SK-N-SH treated with all-trans-retinoic acid at 6 μM for 48 hours (cell line): ENCODE measurements at regions not wholly inside any gene's neighbourhood (a gene's known extent, or its start where the extent isn't known, plus 50 kb on each side); places are given as distances from the start of the nearest gene placed in this dataset.
"Not testable (repeated sequence)": the region's sequence is repeated elsewhere in the genome, so short reads cannot be mapped to it uniquely, and the experiment has no call there.

ENCODE experiments used
- ATAC-seq: fragments of 200-7000 bp; cut with Tn5 transposase; 3 replicates; pipeline ENCODE4 v1.9.1; 2020; ENCODE audit warnings: mild to moderate bottlenecking, moderate library complexity
- CREB5 ChIP-seq: fragments of 250-450 bp; sonication (Bioruptor Pico); IDR thresholded peaks from 2 replicates; pipeline ENCODE4 v1.5.1; 2020; ENCODE audit warnings: low read depth, mild to moderate bottlenecking, moderate library complexity
- CSRNP3 ChIP-seq: fragments of 250-450 bp; sonication (Bioruptor Pico); IDR thresholded peaks from 2 replicates; pipeline ENCODE4 v1.5.1; 2021; ENCODE audit warnings: mild to moderate bottlenecking, moderate library complexity
- ESRRG ChIP-seq: fragments of 250-450 bp; sonication (Bioruptor Pico); IDR thresholded peaks from 2 replicates; pipeline ENCODE4 v1.6.1; 2021; ENCODE audit warnings: mild to moderate bottlenecking
- ISL1 ChIP-seq: fragments of 250-450 bp; sonication (Bioruptor Pico); IDR thresholded peaks from 2 replicates; pipeline ENCODE4 v2.1.2; 2022; ENCODE audit warnings: mild to moderate bottlenecking, moderate library complexity
- OSR1 ChIP-seq: fragments of 250-450 bp; sonication (Bioruptor Pico); IDR thresholded peaks from 2 replicates; pipeline ENCODE4 v1.8.0; 2022; ENCODE audit warnings: moderate library complexity, mild to moderate bottlenecking, inconsistent platforms
- PATZ1 ChIP-seq: fragments of 250-450 bp; sonication (Bioruptor Pico); IDR thresholded peaks from 2 replicates; pipeline ENCODE4 v1.8.0; 2020; ENCODE audit warnings: mild to moderate bottlenecking, moderate library complexity, borderline replicate concordance
- POU6F1 ChIP-seq: fragments of 250-450 bp; sonication (Bioruptor Pico); IDR thresholded peaks from 2 replicates; pipeline ENCODE4 v1.8.0; 2021; ENCODE audit warnings: low read depth, mild to moderate bottlenecking, moderate library complexity, borderline replicate concordance
- PPARA ChIP-seq: fragments of 250-450 bp; sonication (Bioruptor Pico); IDR thresholded peaks from 2 replicates; pipeline ENCODE4 v1.5.0; 2020; ENCODE audit warnings: mild to moderate bottlenecking, borderline replicate concordance
- SNAI2 ChIP-seq: fragments of 250-450 bp; sonication (Bioruptor Pico); IDR thresholded peaks from 2 replicates; pipeline ENCODE4 v1.5.0; 2020; ENCODE audit warnings: mild to moderate bottlenecking, moderate library complexity
- TOX ChIP-seq: fragments of 250-450 bp; sonication (Bioruptor Pico); IDR thresholded peaks from 2 replicates; pipeline ENCODE4 v1.8.0; 2021; ENCODE audit warnings: mild to moderate bottlenecking, moderate library complexity, borderline replicate concordance
- TSHZ2 ChIP-seq: fragments of 250-450 bp; sonication (Bioruptor Pico); IDR thresholded peaks from 2 replicates; pipeline ENCODE4 v1.5.0; 2020; ENCODE audit warnings: mild to moderate bottlenecking, moderate library complexity
- ZC3H10 ChIP-seq: fragments of 250-450 bp; sonication (Bioruptor Pico); IDR thresholded peaks from 2 replicates; pipeline ENCODE4 v1.5.1; 2021; ENCODE audit warnings: mild to moderate bottlenecking, moderate library complexity
- ZFP3 ChIP-seq: fragments of 250-450 bp; sonication (Bioruptor Pico); IDR thresholded peaks from 2 replicates; pipeline ENCODE4 v1.5.0; 2020; ENCODE audit warnings: mild to moderate bottlenecking, moderate library complexity
- ZNF565 ChIP-seq: fragments of 450-650 bp; formaldehyde crosslinking; conservative IDR thresholded peaks from 2 replicates; pipeline ENCODE4 v1.5.0; 2020; ENCODE audit warnings: low read depth, mild to moderate bottlenecking, moderate library complexity
- ZNF70 ChIP-seq: fragments of 450-650 bp; formaldehyde crosslinking; IDR thresholded peaks from 2 replicates; pipeline ENCODE4 v1.5.0; 2020; ENCODE audit warnings: mild to moderate bottlenecking, moderate library complexity
- ZNF8 ChIP-seq: fragments of 450-650 bp; formaldehyde crosslinking; IDR thresholded peaks from 2 replicates; pipeline ENCODE4 v1.5.0; 2020; ENCODE audit warnings: mild to moderate bottlenecking, moderate library complexity

- TF ChIP-seq SNAI2 (CRISPR knock-in tag), result no peak
- TF ChIP-seq ZNF70 (CRISPR knock-in tag), result no peak
- TF ChIP-seq PATZ1 (CRISPR knock-in tag), result no peak
- no peak for TF ChIP-seq ZFP3 (CRISPR knock-in tag)
- TF ChIP-seq POU6F1 (CRISPR knock-in tag), result no peak
These were observed 367.3 kb downstream of the TUSC1 start (continued) for GRCh38 chr9:25310961-25311360.

GRCh38 chr9:25308549-25308948, 369.7 kb downstream of the TUSC1 start:
- TF ChIP-seq ISL1 (CRISPR knock-in tag) (peak; percentile 70), TSHZ2 (CRISPR knock-in tag) (no peak)
- ATAC-seq, result no peak

- TF ChIP-seq ISL1 (CRISPR knock-in tag) (peak; percentile 55), ZFP3 (CRISPR knock-in tag) (no peak)
- no peak for ATAC-seq
These were observed 375.6 kb downstream of the TUSC1 start for GRCh38 chr9:25302601-25303000.

- not testable (repeated sequence) for ATAC-seq
These were observed 390.0 kb downstream of the TUSC1 start for GRCh38 chr9:25288195-25288594.

GRCh38 chr9:25284365-25284764, 393.9 kb downstream of the TUSC1 start:
- no peak for TF ChIP-seq CREB5 (CRISPR knock-in tag)
- no peak for TF ChIP-seq ZNF8 (CRISPR knock-in tag)
- no peak for TF ChIP-seq TOX (CRISPR knock-in tag)
- no peak for TF ChIP-seq ZC3H10 (CRISPR knock-in tag)
- TF ChIP-seq OSR1 (CRISPR knock-in tag), result no peak
- ATAC-seq, result no peak

GRCh38 chr9:25282946-25283345, 395.3 kb downstream of the TUSC1 start:
- ATAC-seq, result no peak
- TF ChIP-seq CSRNP3 (CRISPR knock-in tag) (no peak), ZNF565 (CRISPR knock-in tag) (no peak), ZNF70 (CRISPR knock-in tag) (no peak), ESRRG (CRISPR knock-in tag) (no peak), POU6F1 (CRISPR knock-in tag) (no peak), PPARA (CRISPR knock-in tag) (no peak)
- TF ChIP-seq, all 23 proteins: peak for 0
